NT2/D1 (cell line): ENCODE measurements at regions not wholly inside any gene's neighbourhood (a gene's known extent, or its start where the extent isn't known, plus 50 kb on each side); places are given as distances from the start of the nearest gene placed in this dataset.

ENCODE experiments used
- YY1 ChIP-seq: IDR thresholded peaks from 2 replicates; pipeline ENCODE4 v1.6.1; 2011; ENCODE audit not compliant: insufficient read length, insufficient read depth
- ZNF274 ChIP-seq: IDR thresholded peaks from 2 replicates; pipeline ENCODE4 v1.6.1; 2011; ENCODE audit warnings: mild to moderate bottlenecking, low read depth, low read length

- TF ChIP-seq ZNF274, result no peak
- TF ChIP-seq YY1, result no peak
Measured at GRCh38 chr1:235019471-235019870, 109.2 kb downstream of the TOMM20 start.
